Lower leg skin (tissue), 3 donors: ENCODE measurements at regions not wholly inside any gene's neighbourhood (a gene's known extent, or its start where the extent isn't known, plus 50 kb on each side); places are given as distances from the start of the nearest gene placed in this dataset.
"Not testable (repeated sequence)": the region's sequence is repeated elsewhere in the genome, so short reads cannot be mapped to it uniquely, and the experiment has no call there.

ENCODE experiments used
- POLR2A ChIP-seq, 2 donors: fragments of 450-650 bp; IDR thresholded peaks; one replicate each; pipeline ENCODE4 v1.6.1; 2016 to 2017; ENCODE audit warnings: antibody characterized with exemption in 2 of 2, mild to moderate bottlenecking in 1 of 2, moderate library complexity in 1 of 2
- TF ChIP-seq, protein P1 (sequence below), 3 donors: fragments of 450-650 bp; IDR thresholded peaks; one replicate each; pipeline ENCODE4 v1.5.1; 2016; ENCODE audit warnings: antibody characterized with exemption in 3 of 3, mild to moderate bottlenecking in 3 of 3, moderate library complexity in 2 of 3

DNA sequence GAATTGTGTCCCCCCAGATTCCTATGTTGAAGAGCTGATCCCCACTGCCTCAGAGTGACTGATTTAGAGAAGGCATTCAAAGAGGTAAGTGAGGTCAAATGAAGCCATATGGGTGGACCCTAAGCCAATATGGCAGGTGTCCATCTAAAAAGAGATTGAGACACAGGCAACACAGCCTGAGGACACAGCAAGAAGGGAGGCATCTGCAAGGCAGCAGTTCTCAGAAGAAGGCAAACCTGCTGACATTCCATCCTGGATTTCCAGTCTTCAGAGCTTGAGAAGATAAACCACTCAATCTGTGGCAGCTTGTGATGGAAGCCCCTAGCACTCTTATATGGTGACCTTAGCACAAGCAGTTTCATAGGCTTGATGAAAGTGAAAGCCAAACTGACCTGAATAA is 2956.5 kb upstream of the OR11H1 start:
- TF ChIP-seq, protein P1, sequence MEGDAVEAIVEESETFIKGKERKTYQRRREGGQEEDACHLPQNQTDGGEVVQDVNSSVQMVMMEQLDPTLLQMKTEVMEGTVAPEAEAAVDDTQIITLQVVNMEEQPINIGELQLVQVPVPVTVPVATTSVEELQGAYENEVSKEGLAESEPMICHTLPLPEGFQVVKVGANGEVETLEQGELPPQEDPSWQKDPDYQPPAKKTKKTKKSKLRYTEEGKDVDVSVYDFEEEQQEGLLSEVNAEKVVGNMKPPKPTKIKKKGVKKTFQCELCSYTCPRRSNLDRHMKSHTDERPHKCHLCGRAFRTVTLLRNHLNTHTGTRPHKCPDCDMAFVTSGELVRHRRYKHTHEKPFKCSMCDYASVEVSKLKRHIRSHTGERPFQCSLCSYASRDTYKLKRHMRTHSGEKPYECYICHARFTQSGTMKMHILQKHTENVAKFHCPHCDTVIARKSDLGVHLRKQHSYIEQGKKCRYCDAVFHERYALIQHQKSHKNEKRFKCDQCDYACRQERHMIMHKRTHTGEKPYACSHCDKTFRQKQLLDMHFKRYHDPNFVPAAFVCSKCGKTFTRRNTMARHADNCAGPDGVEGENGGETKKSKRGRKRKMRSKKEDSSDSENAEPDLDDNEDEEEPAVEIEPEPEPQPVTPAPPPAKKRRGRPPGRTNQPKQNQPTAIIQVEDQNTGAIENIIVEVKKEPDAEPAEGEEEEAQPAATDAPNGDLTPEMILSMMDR (IDR thresholded peaks at IDR 0.05): not testable (repeated sequence)
- not testable (repeated sequence) for TF ChIP-seq POLR2A (IDR thresholded peaks at IDR 0.05)
